ENCODE measurements at regions not wholly inside any gene's neighbourhood (a gene's known extent, or its start where the extent isn't known, plus 50 kb on each side); places are given as distances from the start of the nearest gene placed in this dataset.

DNA sequence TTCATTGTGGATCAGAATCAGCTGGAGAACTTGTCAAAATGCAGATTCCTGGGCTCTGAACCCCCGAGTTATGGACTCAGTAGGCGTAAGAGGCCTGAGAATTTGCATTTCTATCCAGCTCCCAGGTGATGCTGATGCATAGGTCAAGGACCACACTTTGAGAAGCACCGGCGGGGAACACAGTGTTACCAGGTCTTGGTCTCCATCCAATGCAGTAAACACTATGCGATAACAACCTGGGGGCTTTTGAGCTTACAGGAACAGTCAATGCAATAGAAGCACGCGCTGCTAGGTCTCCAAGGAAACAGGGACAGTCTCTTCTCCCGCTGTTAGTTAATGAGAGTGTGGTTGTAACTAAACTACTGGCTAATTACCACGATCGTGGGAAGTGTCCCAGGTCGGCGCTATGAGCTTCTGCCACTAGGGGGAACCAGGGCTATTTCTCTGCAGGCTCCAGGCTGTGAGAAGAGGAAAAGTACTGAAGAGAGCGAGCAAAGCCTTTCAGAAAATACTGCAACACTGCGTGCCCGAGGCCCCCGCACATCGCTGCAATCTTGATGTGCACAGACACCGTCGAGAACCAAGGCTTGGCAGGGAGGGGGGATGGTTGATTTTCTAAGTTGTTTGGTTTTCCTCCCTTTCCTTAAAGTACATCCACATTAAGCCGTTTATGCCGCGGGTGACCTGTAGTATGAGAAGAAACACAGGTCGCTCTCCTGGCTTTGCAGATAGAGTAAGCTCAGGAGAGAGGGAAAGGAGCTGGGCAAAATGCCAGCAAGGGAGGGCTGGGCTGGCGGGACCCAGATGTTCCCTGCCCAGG, 52.0 kb upstream of the KCNA1 start:
- no peaks in the 10 kb centered on the region for H3K36me3 ChIP-seq (ENCODE audit: insufficient read depth, low read length, poor library complexity, severe bottlenecking)
- TF ChIP-seq CTCF (conservative IDR thresholded peaks at IDR 0.05; ENCODE audit: low read depth, low read length) (peak; percentile 95), EZH2 (IDR thresholded peaks at IDR 0.05; ENCODE audit: borderline replicate concordance, low read depth, low read length, poor library complexity, severe bottlenecking) (no peak)
- H3K27me3 ChIP-seq (replicated peaks; ENCODE audit: insufficient read depth, low read depth, low read length, poor library complexity): peaks cover 57% of the 10 kb centered on the region
- H3K9me3 ChIP-seq (ENCODE audit: low read depth, low read length, poor library complexity, severe bottlenecking): no peaks in the 10 kb centered on the region
- H3K4me1 ChIP-seq (ENCODE audit: insufficient read depth, low read length, poor library complexity, severe bottlenecking): no peaks in the 10 kb centered on the region
- H3K27ac ChIP-seq (ENCODE audit: low read depth, low read length, poor library complexity, severe bottlenecking): no peak overlapping the region
- ChIA-PET POLR2A (ENCODE audit: low non-redundant PET) (no interaction called here), CTCF (interaction anchor here (1.1 to 1.5 kb wide), 5 partner anchors 9 to 149 kb away, joined by 3 to 11 read pairs (median 3); no protein-coding TSS in a partner anchor)
- intact Hi-C loops (cut with micrococcal nuclease; ENCODE audit: unreplicated experiment): loop anchor here (2.0 kb wide), 2 partner anchors 145 to 227 kb away; no protein-coding TSS in a partner anchor
- no TSS peak for BruUV-seq (replicated peaks)
- DNase-seq (ENCODE audit: low spot score): peak; percentile 79
- no peak overlapping the region for H3K4me3 ChIP-seq (ENCODE audit: low read depth, low read length, poor library complexity, severe bottlenecking)

DNA sequence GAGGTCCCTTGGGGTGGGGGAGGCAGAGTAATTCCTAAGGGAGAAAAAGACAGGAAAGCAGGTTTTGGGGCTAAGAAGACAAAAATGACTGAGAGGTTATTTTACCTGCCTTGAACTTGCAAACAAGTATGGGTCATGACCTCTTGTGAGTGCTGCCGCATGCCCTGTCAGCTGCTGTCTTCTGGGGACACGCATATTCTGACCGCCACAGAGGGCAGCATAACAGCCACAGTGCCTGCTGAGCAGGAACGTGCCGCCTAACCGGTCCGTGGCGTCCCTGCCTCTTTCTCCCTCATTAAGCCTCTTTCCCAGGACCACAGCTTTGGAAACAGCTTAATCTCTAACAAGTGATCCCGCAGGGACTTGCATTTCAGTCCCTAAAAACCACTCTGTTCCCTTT, 51.3 kb upstream of the KCNA1 start:
- Histone ChIP-seq H3K27ac (ENCODE audit: low read depth, low read length, poor library complexity, severe bottlenecking) (no peak overlapping the region), H3K27me3 (replicated peaks; ENCODE audit: insufficient read depth, low read depth, low read length, poor library complexity) (peaks cover 61% of the 10 kb centered on the region), H3K4me3 (ENCODE audit: low read depth, low read length, poor library complexity, severe bottlenecking) (no peak overlapping the region), H3K4me1 (ENCODE audit: insufficient read depth, low read length, poor library complexity, severe bottlenecking) (no peaks in the 10 kb centered on the region), H3K36me3 (ENCODE audit: insufficient read depth, low read length, poor library complexity, severe bottlenecking) (no peaks in the 10 kb centered on the region), H3K9me3 (ENCODE audit: low read depth, low read length, poor library complexity, severe bottlenecking) (no peaks in the 10 kb centered on the region)
- ChIA-PET POLR2A (ENCODE audit: low non-redundant PET) (no interaction called here), CTCF (interaction anchor here (0.6 to 1.3 kb wide), 2 partner anchors 10 to 52 kb away, joined by 3 to 11 read pairs; no protein-coding TSS in a partner anchor)
- intact Hi-C loops (cut with micrococcal nuclease; ENCODE audit: unreplicated experiment): no loop called here
- no peak for TF ChIP-seq CTCF (conservative IDR thresholded peaks at IDR 0.05; ENCODE audit: low read depth, low read length)
- TF ChIP-seq EZH2 (IDR thresholded peaks at IDR 0.05; ENCODE audit: borderline replicate concordance, low read depth, low read length, poor library complexity, severe bottlenecking): no peak
- no peak for DNase-seq (ENCODE audit: low spot score)
- BruUV-seq (replicated peaks): no TSS peak

- no peaks in the 10 kb centered on the region for H3K36me3 ChIP-seq (ENCODE audit: insufficient read depth, low read length, poor library complexity, severe bottlenecking)
- no TSS peak for BruUV-seq (replicated peaks)
- no peaks in the 10 kb centered on the region for H3K9me3 ChIP-seq (ENCODE audit: low read depth, low read length, poor library complexity, severe bottlenecking)
- H3K27me3 ChIP-seq (replicated peaks; ENCODE audit: insufficient read depth, low read depth, low read length, poor library complexity): peaks cover 73% of the 10 kb centered on the region
- ChIA-PET POLR2A (ENCODE audit: low non-redundant PET) (no interaction called here), CTCF (no interaction called here)
- H3K27ac ChIP-seq (ENCODE audit: low read depth, low read length, poor library complexity, severe bottlenecking): no peak overlapping the region
- intact Hi-C loops (cut with micrococcal nuclease; ENCODE audit: unreplicated experiment): no loop called here
- no peak overlapping the region for H3K4me3 ChIP-seq (ENCODE audit: low read depth, low read length, poor library complexity, severe bottlenecking)
- no peaks in the 10 kb centered on the region for H3K4me1 ChIP-seq (ENCODE audit: insufficient read depth, low read length, poor library complexity, severe bottlenecking)
- TF ChIP-seq CTCF (conservative IDR thresholded peaks at IDR 0.05; ENCODE audit: low read depth, low read length): no peak
- TF ChIP-seq EZH2 (IDR thresholded peaks at IDR 0.05; ENCODE audit: borderline replicate concordance, low read depth, low read length, poor library complexity, severe bottlenecking): no peak
- DNase-seq (ENCODE audit: low spot score): no peak
Observed at GRCh38 chr12:4859478-4860210, 50.1 kb upstream of the KCNA1 start.

Data from A673 (cell line).